Lower lobe of right lung (tissue), 2 donors: ENCODE measurements at regions not wholly inside any gene's neighbourhood (a gene's known extent, or its start where the extent isn't known, plus 50 kb on each side); places are given as distances from the start of the nearest gene placed in this dataset.

Source experiments
- ATAC-seq, 2 donors: fragments of 200-7000 bp; cut with Tn5 transposase; one replicate each; pipeline ENCODE4 v1.9.1; 2020 to 2022; ENCODE audit warnings: mild to moderate bottlenecking in 2 of 2, moderate library complexity in 2 of 2
- DNase-seq: peaks from one replicate; pipeline ENCODE4 v3.0.0-alpha.2; 2020
- H3K27ac ChIP-seq: fragments of 200-600 bp; one replicate; pipeline ENCODE4 v1.8.0; 2022
- H3K27me3 ChIP-seq: fragments of 200-600 bp; one replicate; pipeline ENCODE4 v1.8.0; 2022; ENCODE audit warnings: low read depth
- H3K36me3 ChIP-seq: fragments of 200-600 bp; one replicate; pipeline ENCODE4 v1.8.0; 2022; ENCODE audit warnings: mild to moderate bottlenecking
- H3K4me1 ChIP-seq: fragments of 200-600 bp; one replicate; pipeline ENCODE4 v1.8.0; 2022
- H3K4me3 ChIP-seq: fragments of 200-600 bp; one replicate; pipeline ENCODE4 v1.8.0; 2022; ENCODE audit warnings: mild to moderate bottlenecking
- H3K9me3 ChIP-seq: fragments of 200-600 bp; one replicate; pipeline ENCODE4 v1.8.0; 2022
- intact Hi-C: fragments of 100-400 bp; cut with DNase I; formaldehyde crosslinking; loops from one replicate; pipeline ENCODE4 v1.11.0; 2022
- TF ChIP-seq, protein P1 (sequence below): fragments of 200-600 bp; IDR thresholded peaks from one replicate; pipeline ENCODE4 v1.8.0; 2022; ENCODE audit warnings: antibody characterized with exemption, mild to moderate bottlenecking
- donor health status: DM: no; HTN: yes; CAD: no; lungs with severe emphysema.

DNA sequence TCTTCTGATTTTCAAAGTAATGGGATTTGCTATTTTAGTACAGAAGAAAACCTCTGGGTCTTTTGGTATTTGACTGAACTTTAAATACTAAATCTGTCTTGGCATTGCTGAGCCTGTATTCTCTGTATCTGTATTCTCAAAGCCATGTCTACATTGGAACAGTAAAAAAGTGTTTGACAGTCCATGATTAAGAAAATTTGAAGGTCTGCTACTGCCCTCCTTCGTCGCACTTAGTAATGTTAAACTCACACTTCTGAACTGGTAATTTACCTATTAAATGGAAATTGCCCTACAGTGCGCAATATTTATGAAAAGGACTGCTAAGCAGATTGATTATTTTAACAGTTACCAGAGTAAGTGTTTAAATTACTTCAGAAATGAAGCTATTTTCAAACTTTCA lies 165.7 kb upstream of the SMC2 start:
- ATAC-seq (no peak), DNase-seq (no peak)
- Histone ChIP-seq H3K36me3 (no peaks in the 10 kb centered on the region), H3K4me3 (no peak overlapping the region), H3K9me3 (no peaks in the 10 kb centered on the region), H3K27me3 (no peaks in the 10 kb centered on the region), H3K4me1 (no peaks in the 10 kb centered on the region), H3K27ac (no peak overlapping the region)
- TF ChIP-seq, protein P1, sequence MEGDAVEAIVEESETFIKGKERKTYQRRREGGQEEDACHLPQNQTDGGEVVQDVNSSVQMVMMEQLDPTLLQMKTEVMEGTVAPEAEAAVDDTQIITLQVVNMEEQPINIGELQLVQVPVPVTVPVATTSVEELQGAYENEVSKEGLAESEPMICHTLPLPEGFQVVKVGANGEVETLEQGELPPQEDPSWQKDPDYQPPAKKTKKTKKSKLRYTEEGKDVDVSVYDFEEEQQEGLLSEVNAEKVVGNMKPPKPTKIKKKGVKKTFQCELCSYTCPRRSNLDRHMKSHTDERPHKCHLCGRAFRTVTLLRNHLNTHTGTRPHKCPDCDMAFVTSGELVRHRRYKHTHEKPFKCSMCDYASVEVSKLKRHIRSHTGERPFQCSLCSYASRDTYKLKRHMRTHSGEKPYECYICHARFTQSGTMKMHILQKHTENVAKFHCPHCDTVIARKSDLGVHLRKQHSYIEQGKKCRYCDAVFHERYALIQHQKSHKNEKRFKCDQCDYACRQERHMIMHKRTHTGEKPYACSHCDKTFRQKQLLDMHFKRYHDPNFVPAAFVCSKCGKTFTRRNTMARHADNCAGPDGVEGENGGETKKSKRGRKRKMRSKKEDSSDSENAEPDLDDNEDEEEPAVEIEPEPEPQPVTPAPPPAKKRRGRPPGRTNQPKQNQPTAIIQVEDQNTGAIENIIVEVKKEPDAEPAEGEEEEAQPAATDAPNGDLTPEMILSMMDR: no peak
- intact Hi-C loops: no loop called here

DNA sequence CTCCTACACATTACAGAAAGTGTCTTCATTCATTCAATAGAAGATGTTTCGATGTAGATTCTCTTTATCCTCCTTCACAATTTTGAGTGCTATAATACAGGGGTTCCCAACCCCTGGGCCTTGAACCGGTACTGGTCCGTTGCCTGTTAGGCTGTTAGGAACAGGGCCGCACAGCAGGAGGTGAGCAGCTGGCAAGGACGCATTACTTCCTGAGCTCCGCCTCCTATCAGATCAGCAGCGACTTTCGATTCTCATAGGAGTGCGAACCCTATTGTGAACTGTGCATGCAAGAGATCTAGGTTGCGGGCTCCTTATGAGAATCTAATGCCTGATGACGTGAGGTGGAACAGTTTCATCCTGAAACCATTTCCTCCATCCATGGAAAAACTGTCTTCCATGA lies 153.0 kb upstream of the SMC2 start:
- intact Hi-C loops: no loop called here
- DNase-seq (no peak), ATAC-seq (no peak)
- Histone ChIP-seq H3K4me1 (no peaks in the 10 kb centered on the region), H3K27me3 (no peaks in the 10 kb centered on the region), H3K27ac (no peak overlapping the region), H3K4me3 (no peak overlapping the region), H3K36me3 (no peaks in the 10 kb centered on the region), H3K9me3 (no peaks in the 10 kb centered on the region)
- TF ChIP-seq, protein P1: no peak

DNA sequence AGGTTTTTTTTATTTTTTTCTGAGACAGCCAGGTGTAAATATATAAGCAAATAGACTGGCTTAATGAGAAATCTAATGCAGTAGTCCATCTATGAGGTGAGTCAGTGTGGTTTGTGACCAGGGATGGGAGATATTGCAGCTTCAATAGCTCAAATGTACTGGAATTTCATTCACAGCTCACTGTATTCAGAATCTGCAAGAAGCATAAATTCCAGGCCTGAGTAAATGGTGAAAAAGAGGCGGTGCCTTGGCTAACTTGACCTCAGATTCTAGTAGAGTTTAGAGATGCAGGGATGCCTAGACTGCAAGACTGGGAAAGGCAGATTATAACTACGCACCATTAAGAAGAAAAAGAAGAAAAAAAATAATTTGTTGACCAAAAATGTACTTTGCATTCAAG lies 151.9 kb upstream of the SMC2 start:
- TF ChIP-seq, protein P1: no peak
- no peak for ATAC-seq
- no peak for DNase-seq
- intact Hi-C loops: no loop called here
- Histone ChIP-seq H3K9me3 (no peaks in the 10 kb centered on the region), H3K4me1 (no peaks in the 10 kb centered on the region), H3K27ac (no peak overlapping the region), H3K36me3 (no peaks in the 10 kb centered on the region), H3K27me3 (no peaks in the 10 kb centered on the region), H3K4me3 (no peak overlapping the region)

DNA sequence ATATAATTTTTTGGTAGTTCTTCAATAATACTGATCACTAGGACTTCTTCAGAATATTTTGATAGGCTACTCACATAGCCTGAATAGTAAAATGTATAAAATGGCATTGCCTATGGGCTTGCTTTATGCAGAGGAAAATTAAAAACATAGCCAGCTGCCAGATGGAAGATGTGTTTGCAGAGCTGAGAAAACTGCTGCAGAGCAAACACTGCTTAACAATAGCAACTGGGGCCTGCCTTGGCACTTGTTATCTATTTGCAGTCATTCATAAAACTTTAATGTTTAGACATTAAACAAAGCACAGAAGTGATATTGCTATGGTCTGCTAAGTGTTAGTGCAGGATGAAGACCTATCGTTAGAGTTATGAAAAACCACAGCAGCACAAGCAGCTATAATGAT lies 151.5 kb upstream of the SMC2 start:
- no peaks in the 10 kb centered on the region for H3K36me3 ChIP-seq
- H3K27me3 ChIP-seq: no peaks in the 10 kb centered on the region
- ATAC-seq (no peak), DNase-seq (no peak)
- no peaks in the 10 kb centered on the region for H3K4me1 ChIP-seq
- TF ChIP-seq, protein P1: no peak
- no peak overlapping the region for H3K27ac ChIP-seq
- no peaks in the 10 kb centered on the region for H3K9me3 ChIP-seq
- intact Hi-C loops: no loop called here
- no peak overlapping the region for H3K4me3 ChIP-seq

DNA sequence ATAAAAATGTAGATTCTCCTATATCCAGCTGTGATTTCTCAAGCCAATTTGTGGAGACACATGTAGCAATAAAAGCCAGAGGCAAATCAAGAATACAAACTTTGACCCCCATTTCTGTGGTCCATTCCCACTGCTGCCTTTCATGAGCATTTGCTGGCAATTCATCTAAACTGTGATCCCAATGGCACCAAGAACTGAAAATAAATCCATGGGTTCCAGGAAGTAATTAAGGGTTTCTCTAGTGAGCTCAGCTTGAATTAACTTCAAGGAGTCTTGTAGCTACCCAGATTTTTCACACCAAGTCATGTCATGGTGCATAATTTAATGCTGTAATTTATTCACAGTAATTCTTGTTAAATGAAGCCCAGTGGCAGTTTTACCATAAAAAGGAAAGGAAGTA lies 145.0 kb upstream of the SMC2 start:
- DNase-seq (no peak), ATAC-seq (no peak)
- TF ChIP-seq, protein P1: no peak
- intact Hi-C loops: no loop called here
- H3K4me3 ChIP-seq: no peak overlapping the region
- H3K9me3 ChIP-seq: no peaks in the 10 kb centered on the region
- H3K27ac ChIP-seq: no peak overlapping the region
- no peaks in the 10 kb centered on the region for H3K27me3 ChIP-seq
- H3K4me1 ChIP-seq: no peaks in the 10 kb centered on the region
- H3K36me3 ChIP-seq: no peaks in the 10 kb centered on the region

DNA sequence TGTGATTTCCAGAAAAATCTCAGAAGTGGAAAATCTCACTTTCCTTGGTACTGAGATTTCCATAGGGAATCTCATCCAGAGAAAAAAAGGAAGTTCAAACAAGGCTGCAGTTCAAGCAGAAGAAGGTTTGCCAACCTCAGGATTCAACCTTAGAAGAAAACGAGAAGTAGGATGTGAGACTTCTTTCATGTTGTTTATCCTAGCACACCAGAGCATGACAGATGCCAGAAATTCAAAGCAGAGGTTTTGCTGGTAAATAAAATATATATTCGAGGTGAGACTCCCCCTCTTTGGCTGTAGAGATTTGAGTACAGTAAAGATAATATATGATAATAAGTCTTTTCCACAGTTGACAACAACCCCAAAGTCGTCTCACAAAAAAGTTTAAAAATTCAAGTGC lies 116.9 kb upstream of the SMC2 start:
- Histone ChIP-seq H3K4me1 (no peaks in the 10 kb centered on the region), H3K27ac (no peak overlapping the region), H3K9me3 (no peaks in the 10 kb centered on the region), H3K27me3 (no peaks in the 10 kb centered on the region), H3K4me3 (no peak overlapping the region), H3K36me3 (no peaks in the 10 kb centered on the region)
- DNase-seq (no peak), ATAC-seq (no peak)
- intact Hi-C loops: no loop called here
- TF ChIP-seq, protein P1: no peak
